ENCODE measurements at regions not wholly inside any gene's neighbourhood (a gene's known extent, or its start where the extent isn't known, plus 50 kb on each side); places are given as distances from the start of the nearest gene placed in this dataset.

DNA sequence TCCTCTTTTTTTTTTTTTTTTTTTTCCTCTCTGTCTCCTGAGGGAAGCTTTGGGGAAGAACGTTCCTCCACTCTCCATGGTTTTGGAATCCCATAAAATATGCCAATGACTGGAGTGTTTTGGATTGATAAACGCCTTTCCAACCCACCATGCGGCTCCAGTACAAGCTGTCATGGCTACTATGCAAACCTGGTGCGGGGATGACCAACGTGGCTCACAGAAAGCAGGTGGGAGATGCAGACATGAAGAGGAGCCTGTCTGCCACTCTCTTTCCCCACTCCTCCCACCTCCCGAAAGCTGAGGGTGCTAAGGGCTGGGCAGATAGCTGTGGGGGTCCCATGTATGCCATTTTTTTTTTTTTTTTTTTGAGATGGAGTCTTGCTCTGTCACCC is 69.9 kb upstream of the SEC14L1 start:
- DNase-seq (ENCODE audit: low read depth in 1 of 2, low spot score in 1 of 2), result no peak

DNA sequence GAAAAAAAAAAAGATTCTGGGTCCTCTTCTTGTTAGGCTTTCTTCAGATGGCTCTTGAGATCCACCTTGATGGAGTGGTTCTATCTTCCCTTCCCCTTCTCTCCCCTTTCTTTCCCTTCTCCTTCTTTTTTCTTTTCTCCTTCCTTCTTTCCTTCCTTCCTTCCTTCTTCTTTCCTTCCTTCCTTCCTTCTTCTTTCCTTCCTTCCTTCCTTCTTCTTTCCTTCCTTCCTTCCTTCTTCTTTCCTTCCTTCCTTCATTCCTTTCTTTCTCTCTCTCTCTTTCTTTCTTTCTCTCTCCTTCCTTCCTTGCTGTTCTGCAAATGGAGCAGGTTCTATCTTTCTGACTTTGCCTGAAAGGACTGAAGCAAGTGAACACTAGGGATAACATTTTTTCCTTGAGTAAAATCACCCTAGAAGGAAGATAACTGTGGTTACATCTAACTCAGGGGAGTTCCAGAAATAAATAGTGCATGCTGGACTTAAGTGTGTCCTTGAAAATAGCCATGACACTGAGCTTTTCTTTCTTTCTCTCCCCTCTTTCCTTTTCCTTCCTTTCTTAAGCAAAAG is 68.8 kb upstream of the SEC14L1 start:
- DNase-seq (ENCODE audit: low read depth in 1 of 2, low spot score in 1 of 2), result no peak
- Histone ChIP-seq H3K27me3 (ENCODE audit: insufficient read depth, poor library complexity, severe bottlenecking) (no peaks in the 10 kb centered on the region), H3K27ac (replicated peaks) (no peak overlapping the region), H3K4me3 (replicated peaks; ENCODE audit: insufficient read depth, low read length) (no peak overlapping the region)
- TF ChIP-seq GABPA (IDR thresholded peaks at IDR 0.05; ENCODE audit: low read depth) (no peak), SPI1 (IDR thresholded peaks at IDR 0.05; ENCODE audit: borderline replicate concordance, low read depth) (no peak), POLR2AphosphoS5 (IDR thresholded peaks at IDR 0.05; ENCODE audit: low read depth) (no peak), CTCF (IDR thresholded peaks at IDR 0.05; ENCODE audit: insufficient read depth, low read length) (no peak)
- TF ChIP-seq, protein P1, sequence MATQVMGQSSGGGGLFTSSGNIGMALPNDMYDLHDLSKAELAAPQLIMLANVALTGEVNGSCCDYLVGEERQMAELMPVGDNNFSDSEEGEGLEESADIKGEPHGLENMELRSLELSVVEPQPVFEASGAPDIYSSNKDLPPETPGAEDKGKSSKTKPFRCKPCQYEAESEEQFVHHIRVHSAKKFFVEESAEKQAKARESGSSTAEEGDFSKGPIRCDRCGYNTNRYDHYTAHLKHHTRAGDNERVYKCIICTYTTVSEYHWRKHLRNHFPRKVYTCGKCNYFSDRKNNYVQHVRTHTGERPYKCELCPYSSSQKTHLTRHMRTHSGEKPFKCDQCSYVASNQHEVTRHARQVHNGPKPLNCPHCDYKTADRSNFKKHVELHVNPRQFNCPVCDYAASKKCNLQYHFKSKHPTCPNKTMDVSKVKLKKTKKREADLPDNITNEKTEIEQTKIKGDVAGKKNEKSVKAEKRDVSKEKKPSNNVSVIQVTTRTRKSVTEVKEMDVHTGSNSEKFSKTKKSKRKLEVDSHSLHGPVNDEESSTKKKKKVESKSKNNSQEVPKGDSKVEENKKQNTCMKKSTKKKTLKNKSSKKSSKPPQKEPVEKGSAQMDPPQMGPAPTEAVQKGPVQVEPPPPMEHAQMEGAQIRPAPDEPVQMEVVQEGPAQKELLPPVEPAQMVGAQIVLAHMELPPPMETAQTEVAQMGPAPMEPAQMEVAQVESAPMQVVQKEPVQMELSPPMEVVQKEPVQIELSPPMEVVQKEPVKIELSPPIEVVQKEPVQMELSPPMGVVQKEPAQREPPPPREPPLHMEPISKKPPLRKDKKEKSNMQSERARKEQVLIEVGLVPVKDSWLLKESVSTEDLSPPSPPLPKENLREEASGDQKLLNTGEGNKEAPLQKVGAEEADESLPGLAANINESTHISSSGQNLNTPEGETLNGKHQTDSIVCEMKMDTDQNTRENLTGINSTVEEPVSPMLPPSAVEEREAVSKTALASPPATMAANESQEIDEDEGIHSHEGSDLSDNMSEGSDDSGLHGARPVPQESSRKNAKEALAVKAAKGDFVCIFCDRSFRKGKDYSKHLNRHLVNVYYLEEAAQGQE (IDR thresholded peaks at IDR 0.05; ENCODE audit: insufficient replicate concordance, low read depth), result no peak

More for the DNA sequence above, 69.9 kb upstream of the SEC14L1 start:
- H3K27ac ChIP-seq (replicated peaks), result no peak overlapping the region
- no peaks in the 10 kb centered on the region for H3K27me3 ChIP-seq (ENCODE audit: insufficient read depth, poor library complexity, severe bottlenecking)
- TF ChIP-seq, protein P1 (IDR thresholded peaks at IDR 0.05; ENCODE audit: insufficient replicate concordance, low read depth), result no peak
- TF ChIP-seq GABPA (IDR thresholded peaks at IDR 0.05; ENCODE audit: low read depth), result no peak
- no peak for TF ChIP-seq SPI1 (IDR thresholded peaks at IDR 0.05; ENCODE audit: borderline replicate concordance, low read depth)
- no peak for TF ChIP-seq POLR2AphosphoS5 (IDR thresholded peaks at IDR 0.05; ENCODE audit: low read depth)
- no peak for TF ChIP-seq CTCF (IDR thresholded peaks at IDR 0.05; ENCODE audit: insufficient read depth, low read length)
- H3K4me3 ChIP-seq (replicated peaks; ENCODE audit: insufficient read depth, low read length), result no peak overlapping the region

DNA sequence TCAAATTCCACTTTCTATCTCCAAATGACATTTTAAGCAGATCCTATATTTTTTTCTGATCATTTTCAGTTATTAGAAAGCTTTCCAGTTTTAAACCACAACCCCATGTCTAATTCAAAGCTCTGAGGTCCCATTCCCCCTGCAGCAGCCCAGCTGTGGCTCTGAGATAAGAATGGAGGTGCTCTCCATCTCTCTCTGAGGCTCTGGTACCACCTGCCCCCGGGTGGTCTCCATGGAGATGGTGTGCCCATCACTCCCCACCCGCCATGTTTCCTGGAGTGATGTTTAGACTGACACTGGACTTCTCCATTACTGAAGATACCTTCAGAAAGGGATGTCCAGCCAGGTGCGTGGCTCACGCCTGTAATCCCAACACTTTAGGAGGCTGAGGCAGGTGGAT is 68.1 kb upstream of the SEC14L1 start:
- no peak overlapping the region for H3K4me3 ChIP-seq (replicated peaks; ENCODE audit: insufficient read depth, low read length)
- H3K27ac ChIP-seq (replicated peaks), result no peak overlapping the region
- no peaks in the 10 kb centered on the region for H3K27me3 ChIP-seq (ENCODE audit: insufficient read depth, poor library complexity, severe bottlenecking)
- TF ChIP-seq CTCF (IDR thresholded peaks at IDR 0.05; ENCODE audit: insufficient read depth, low read length) (no peak), GABPA (IDR thresholded peaks at IDR 0.05; ENCODE audit: low read depth) (no peak), SPI1 (IDR thresholded peaks at IDR 0.05; ENCODE audit: borderline replicate concordance, low read depth) (no peak), POLR2AphosphoS5 (IDR thresholded peaks at IDR 0.05; ENCODE audit: low read depth) (no peak)
- TF ChIP-seq, protein P1 (IDR thresholded peaks at IDR 0.05; ENCODE audit: insufficient replicate concordance, low read depth), result no peak
- DNase-seq (ENCODE audit: low read depth in 1 of 2, low spot score in 1 of 2), result no peak

All from HL-60 (cell line).